Fibroblast of skin of scalp (primary cell): ENCODE measurements at regions not wholly inside any gene's neighbourhood (a gene's known extent, or its start where the extent isn't known, plus 50 kb on each side); places are given as distances from the start of the nearest gene placed in this dataset.
A peak's percentile ranks its signal among the peaks of the same experiment; 100 is the strongest.
"Not testable (repeated sequence)": the region's sequence is repeated elsewhere in the genome, so short reads cannot be mapped to it uniquely, and the experiment has no call there.

Source experiments
- DNase-seq: peaks from one replicate; pipeline ENCODE4 v3.0.0-alpha.2; 2013

GRCh38 chr11:81870815-81871214 is 862.8 kb downstream of the FAM181B start:
- DNase-seq, result no peak

GRCh38 chr11:81870066-81870412 is 863.6 kb downstream of the FAM181B start:
- DNase-seq, result no peak

GRCh38 chr11:81869351-81870065 is 864.2 kb downstream of the FAM181B start:
- peak; percentile 15 for DNase-seq

GRCh38 chr11:81866896-81867295 is 866.8 kb downstream of the FAM181B start:
- DNase-seq, result no peak

GRCh38 chr11:81857386-81857785 is 876.3 kb downstream of the FAM181B start:
- DNase-seq, result no peak

GRCh38 chr11:81853791-81854190 is 879.9 kb downstream of the FAM181B start:
- no peak for DNase-seq

GRCh38 chr11:81852896-81853295 is 880.8 kb downstream of the FAM181B start:
- no peak for DNase-seq

GRCh38 chr11:81840380-81840779 is 893.3 kb downstream of the FAM181B start:
- peak; percentile 47 for DNase-seq

GRCh38 chr11:81839976-81840375 is 893.7 kb downstream of the FAM181B start:
- DNase-seq, result peak; percentile 29

- DNase-seq, result no peak
Observed at GRCh38 chr11:81839016-81839415, 894.6 kb downstream of the FAM181B start.

GRCh38 chr11:81829976-81830375 is 903.7 kb downstream of the FAM181B start:
- peak; percentile 56 for DNase-seq

GRCh38 chr11:81825346-81825745 is 908.3 kb downstream of the FAM181B start:
- DNase-seq, result no peak

GRCh38 chr11:81819462-81819861 is 914.2 kb downstream of the FAM181B start:
- DNase-seq, result no peak

- no peak for DNase-seq
Observed at GRCh38 chr11:81804858-81805257, 928.8 kb downstream of the FAM181B start.

- DNase-seq, result no peak
Observed at GRCh38 chr11:81802591-81802990, 931.1 kb downstream of the FAM181B start.

- no peak for DNase-seq
Observed at GRCh38 chr11:81792416-81792815, 941.2 kb downstream of the FAM181B start.

GRCh38 chr11:81787584-81788049 is 946.0 kb downstream of the FAM181B start:
- peak; percentile 87 for DNase-seq

- DNase-seq, result peak; percentile 53
Observed at GRCh38 chr11:81772166-81772565, 961.5 kb downstream of the FAM181B start.

- DNase-seq, result not testable (repeated sequence)
Observed at GRCh38 chr11:81769906-81770305, 963.8 kb downstream of the FAM181B start.

- no peak for DNase-seq
Observed at GRCh38 chr11:81756864-81757595, 976.6 kb downstream of the FAM181B start.

- DNase-seq, result no peak
Observed at GRCh38 chr11:81749245-81749644, 984.4 kb downstream of the FAM181B start.

GRCh38 chr11:81744336-81745116 is 989.1 kb downstream of the FAM181B start:
- DNase-seq, result no peak

GRCh38 chr11:81725701-81726100 is 1008.0 kb downstream of the FAM181B start:
- DNase-seq, result peak; percentile 88
